GM21717 (cell line): ENCODE measurements at regions not wholly inside any gene's neighbourhood (a gene's known extent, or its start where the extent isn't known, plus 50 kb on each side); places are given as distances from the start of the nearest gene placed in this dataset.

Source experiments
- ATAC-seq: cut with Tn5 transposase; IDR thresholded peaks from one replicate; pipeline ENCODE4 v1.9.1; 2021; ENCODE audit warnings: mild to moderate bottlenecking, moderate library complexity; ENCODE audit not compliant: unreplicated experiment

- no peak for ATAC-seq
These were observed 50.2 kb upstream of the CDK1 start for GRCh38 chr10:60728056-60728455.

GRCh38 chr10:60726257-60726656 is 52.0 kb upstream of the CDK1 start:
- no peak for ATAC-seq

- ATAC-seq, result no peak
These were observed 55.7 kb upstream of the CDK1 start for GRCh38 chr10:60722623-60723022.

- no peak for ATAC-seq
These were observed 58.6 kb upstream of the CDK1 start for GRCh38 chr10:60719721-60720120.

- no peak for ATAC-seq
These were observed 59.4 kb upstream of the CDK1 start for GRCh38 chr10:60718886-60719285.

GRCh38 chr10:60717852-60718251 is 60.4 kb upstream of the CDK1 start:
- peak; percentile 81 for ATAC-seq

- ATAC-seq, result no peak
These were observed 64.0 kb upstream of the CDK1 start for GRCh38 chr10:60714233-60714632.

GRCh38 chr10:60711496-60711895 is 66.8 kb upstream of the CDK1 start:
- no peak for ATAC-seq

GRCh38 chr10:60710041-60710440 is 68.2 kb upstream of the CDK1 start:
- no peak for ATAC-seq

- no peak for ATAC-seq
These were observed 69.6 kb upstream of the CDK1 start for GRCh38 chr10:60708666-60709065.

- no peak for ATAC-seq
These were observed 70.4 kb upstream of the CDK1 start for GRCh38 chr10:60707841-60708240.

GRCh38 chr10:60706146-60706545 is 72.1 kb upstream of the CDK1 start:
- ATAC-seq, result no peak

- no peak for ATAC-seq
These were observed 72.9 kb upstream of the CDK1 start for GRCh38 chr10:60705376-60705775.

GRCh38 chr10:60704471-60704870 is 73.8 kb upstream of the CDK1 start:
- no peak for ATAC-seq

GRCh38 chr10:60703266-60704041 is 74.8 kb upstream of the CDK1 start:
- no peak for ATAC-seq

GRCh38 chr10:60687679-60688078 is 90.6 kb upstream of the CDK1 start:
- ATAC-seq, result no peak

- ATAC-seq, result no peak
These were observed 94.2 kb upstream of the CDK1 start for GRCh38 chr10:60684091-60684490.

- no peak for ATAC-seq
These were observed 97.2 kb upstream of the CDK1 start for GRCh38 chr10:60681103-60681502.

- no peak for ATAC-seq
These were observed 98.8 kb upstream of the CDK1 start for GRCh38 chr10:60679388-60679990.

- no peak for ATAC-seq
These were observed 99.3 kb upstream of the CDK1 start for GRCh38 chr10:60678978-60679377.

GRCh38 chr10:60677531-60678129 is 100.6 kb upstream of the CDK1 start:
- ATAC-seq, result no peak

- ATAC-seq, result no peak
These were observed 103.0 kb upstream of the CDK1 start for GRCh38 chr10:60675236-60675635.
